Stomach (tissue), 4 donors: ENCODE measurements at regions not wholly inside any gene's neighbourhood (a gene's known extent, or its start where the extent isn't known, plus 50 kb on each side); places are given as distances from the start of the nearest gene placed in this dataset.

Source experiments
- CTCF ChIP-seq, 7 experiments: fragments of 450-650 bp in 4 of 7; fragments of 200-600 bp in 3 of 7; sonication (generic) in 3 of 7; IDR thresholded peaks; one replicate each; pipeline ENCODE4 v1.5.1; 2016 to 2019; ENCODE audit warnings: antibody characterized with exemption in 7 of 7, control low read depth in 2 of 7, mild to moderate bottlenecking in 1 of 7
- EP300 ChIP-seq: sonication (generic); formaldehyde crosslinking; IDR thresholded peaks from one replicate; pipeline ENCODE4 v1.6.1; 2017; ENCODE audit warnings: antibody characterized with exemption
- POLR2A ChIP-seq, 4 donors: fragments of 450-650 bp; IDR thresholded peaks; one replicate each; pipeline ENCODE4 v1.6.1; 2016; ENCODE audit warnings: antibody characterized with exemption in 4 of 4, control low read depth in 2 of 4, mild to moderate bottlenecking in 1 of 4, moderate library complexity in 1 of 4
- POLR2AphosphoS5 ChIP-seq, 3 donors: sonication (generic); formaldehyde crosslinking; IDR thresholded peaks; one replicate each; pipeline ENCODE4 v1.6.1; 2016; ENCODE audit warnings: antibody characterized with exemption in 3 of 3

DNA sequence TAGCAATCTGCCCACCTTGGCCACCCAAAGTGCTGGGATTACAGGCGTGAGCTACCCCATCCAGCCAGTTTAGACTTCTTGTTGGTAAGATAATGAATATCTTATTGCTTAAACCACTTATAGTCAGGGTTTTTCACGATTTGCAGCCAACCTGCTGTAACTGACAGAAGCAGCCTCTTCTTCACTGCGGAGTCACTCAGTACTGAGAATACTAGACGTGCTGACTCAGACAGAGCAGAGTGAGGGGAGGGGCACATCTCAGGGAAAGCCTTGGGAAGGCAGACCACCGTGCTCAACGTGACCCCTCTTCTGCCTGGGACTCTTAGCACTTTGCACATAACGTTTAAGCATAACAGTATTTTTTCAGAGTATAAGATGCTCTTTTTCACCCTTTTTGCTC, 74.3 kb upstream of the ARHGEF7 start:
- TF ChIP-seq POLR2A (IDR thresholded peaks at IDR 0.05), result no peak
- no peak for TF ChIP-seq CTCF (IDR thresholded peaks at IDR 0.05)
- TF ChIP-seq POLR2AphosphoS5 (IDR thresholded peaks at IDR 0.05), result no peak
- TF ChIP-seq EP300, result no peak
